Glomerular visceral epithelial cell (primary cell): ENCODE measurements at regions not wholly inside any gene's neighbourhood (a gene's known extent, or its start where the extent isn't known, plus 50 kb on each side); places are given as distances from the start of the nearest gene placed in this dataset.
A peak's percentile ranks its signal among the peaks of the same experiment; 100 is the strongest.

Source experiments
- DNase-seq: peaks from one replicate; pipeline ENCODE4 v3.0.0-alpha.2; 2016; ENCODE audit errors: extremely low spot score

GRCh38 chr13:47121092-47121763, 224.4 kb upstream of the HTR2A start:
- no peak for DNase-seq

GRCh38 chr13:47120282-47120681, 223.4 kb upstream of the HTR2A start:
- no peak for DNase-seq

- DNase-seq = no peak
Observed at GRCh38 chr13:47119575-47120235, 222.9 kb upstream of the HTR2A start.

GRCh38 chr13:47117268-47117667, 220.4 kb upstream of the HTR2A start:
- DNase-seq = peak; percentile 25

- DNase-seq = peak; percentile 45
Observed at GRCh38 chr13:47114030-47114429, 217.2 kb upstream of the HTR2A start.

GRCh38 chr13:47112903-47113299, 216.0 kb upstream of the HTR2A start:
- no peak for DNase-seq

- DNase-seq = no peak
Observed at GRCh38 chr13:47112205-47112902, 215.5 kb upstream of the HTR2A start.

GRCh38 chr13:47111499-47111898, 214.6 kb upstream of the HTR2A start:
- no peak for DNase-seq

GRCh38 chr13:47110833-47111240, 214.0 kb upstream of the HTR2A start:
- no peak for DNase-seq

GRCh38 chr13:47110141-47110540, 213.3 kb upstream of the HTR2A start:
- DNase-seq = no peak

- peak; percentile 20 for DNase-seq
Observed at GRCh38 chr13:47109028-47109427, 212.2 kb upstream of the HTR2A start.

- no peak for DNase-seq
Observed at GRCh38 chr13:47100214-47100853, 203.5 kb upstream of the HTR2A start.

- DNase-seq = no peak
Observed at GRCh38 chr13:47094734-47095434, 198.0 kb upstream of the HTR2A start.

- no peak for DNase-seq
Observed at GRCh38 chr13:47092202-47092601, 195.3 kb upstream of the HTR2A start.

GRCh38 chr13:47087841-47088240, 191.0 kb upstream of the HTR2A start:
- peak; percentile 36 for DNase-seq

- DNase-seq = no peak
Observed at GRCh38 chr13:47087241-47087640, 190.4 kb upstream of the HTR2A start.

GRCh38 chr13:47085346-47085745, 188.5 kb upstream of the HTR2A start:
- DNase-seq = no peak

- DNase-seq = no peak
Observed at GRCh38 chr13:47081850-47082249, 185.0 kb upstream of the HTR2A start.

GRCh38 chr13:47081246-47081645, 184.4 kb upstream of the HTR2A start:
- DNase-seq = no peak

- DNase-seq = no peak
Observed at GRCh38 chr13:47080621-47081020, 183.8 kb upstream of the HTR2A start.

GRCh38 chr13:47076500-47076899, 179.6 kb upstream of the HTR2A start:
- no peak for DNase-seq

- no peak for DNase-seq
Observed at GRCh38 chr13:47069133-47069532, 172.3 kb upstream of the HTR2A start.
